GM18873 (cell line): ENCODE measurements at regions not wholly inside any gene's neighbourhood (a gene's known extent, or its start where the extent isn't known, plus 50 kb on each side); places are given as distances from the start of the nearest gene placed in this dataset.
"Not testable (repeated sequence)": the region's sequence is repeated elsewhere in the genome, so short reads cannot be mapped to it uniquely, and the experiment has no call there.

Source experiments
- ATAC-seq: cut with Tn5 transposase; IDR thresholded peaks from one replicate; pipeline ENCODE4 v1.9.1; 2021; ENCODE audit warnings: mild to moderate bottlenecking, moderate library complexity, moderate number of reproducible peaks; ENCODE audit not compliant: unreplicated experiment, low FRiP score

DNA sequence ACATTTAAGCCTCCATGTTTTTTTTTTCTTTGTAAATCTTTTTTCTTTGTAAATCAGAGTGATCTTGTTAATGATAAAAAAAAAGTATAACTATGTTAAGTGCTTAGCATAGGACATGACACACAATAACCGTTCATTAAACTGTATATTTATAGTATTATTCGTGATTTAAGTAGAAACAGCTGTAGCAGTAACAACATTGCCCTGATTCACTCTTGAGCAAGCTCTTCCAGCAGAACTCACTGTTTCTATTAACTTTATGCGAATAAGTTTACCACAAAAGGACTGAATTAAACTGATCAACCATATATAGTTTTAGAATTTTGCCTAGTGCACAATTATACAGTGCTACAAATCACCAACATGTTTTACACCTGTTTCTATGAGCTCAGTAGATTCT, 1338.0 kb upstream of the EYS start:
- no peak for ATAC-seq

DNA sequence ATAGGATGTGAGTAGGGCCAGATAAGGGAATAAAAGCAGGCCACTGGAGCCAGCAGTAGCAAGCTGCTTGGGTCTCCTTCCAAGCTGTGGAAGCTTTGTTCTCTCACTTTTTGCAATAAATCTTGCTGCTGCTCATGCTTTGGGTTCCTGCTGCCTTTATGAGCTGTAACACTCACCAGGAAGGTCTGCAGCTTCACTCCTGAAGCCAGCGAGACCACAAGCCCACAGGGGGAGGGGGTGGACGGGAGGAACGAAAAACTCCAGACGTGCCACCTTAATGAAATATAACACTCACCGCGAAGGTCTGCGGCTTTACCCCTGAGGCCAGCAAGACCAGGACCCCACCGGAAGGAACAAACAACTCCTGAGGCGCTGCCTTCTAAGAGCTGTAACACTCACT, 1324.4 kb upstream of the EYS start:
- no peak for ATAC-seq

DNA sequence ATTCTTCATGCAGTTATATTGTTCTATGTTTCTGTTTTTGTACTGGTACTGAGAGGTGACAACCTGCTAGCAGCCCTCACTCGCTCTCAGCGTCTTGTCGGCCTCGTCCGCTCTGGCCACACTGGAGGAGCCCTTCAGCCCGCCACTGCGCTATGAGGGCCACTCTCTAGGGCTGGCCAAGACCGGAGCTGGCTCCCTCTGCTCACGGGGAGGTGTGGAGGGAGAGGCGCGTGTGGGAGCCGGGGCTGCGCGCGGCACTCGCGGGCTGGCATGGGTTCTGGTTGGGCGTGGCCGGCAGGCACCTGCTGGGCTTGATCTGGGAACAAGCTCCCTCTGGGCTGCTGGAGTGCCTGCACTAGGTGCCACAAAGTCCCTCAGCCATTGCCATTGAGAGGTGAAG, 1323.8 kb upstream of the EYS start:
- no peak for ATAC-seq

DNA sequence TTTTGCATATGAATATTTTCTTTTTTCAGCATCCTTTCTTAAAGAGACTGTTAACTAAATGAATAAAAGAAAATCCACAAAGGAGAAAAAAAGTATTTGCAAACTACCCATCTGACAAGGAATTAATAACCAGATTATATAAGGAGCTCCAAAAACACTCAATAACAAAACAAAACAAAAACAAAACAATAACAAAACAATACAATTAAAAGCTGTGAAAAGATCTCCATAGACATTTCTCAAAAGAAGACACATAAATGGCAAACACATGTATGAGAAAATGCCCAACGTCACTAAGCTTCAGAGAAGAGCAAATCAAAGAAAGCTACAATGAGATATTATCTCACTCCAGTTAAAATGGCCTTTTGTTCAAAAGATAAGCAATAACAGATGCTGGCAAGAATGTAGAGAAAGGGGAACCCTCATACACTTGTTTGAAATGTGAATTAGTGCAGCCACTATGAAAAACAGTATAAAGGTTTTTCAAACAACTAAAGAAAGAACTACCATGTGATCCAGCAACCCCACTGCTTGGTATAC, 1310.0 kb upstream of the EYS start:
- ATAC-seq = no peak

DNA sequence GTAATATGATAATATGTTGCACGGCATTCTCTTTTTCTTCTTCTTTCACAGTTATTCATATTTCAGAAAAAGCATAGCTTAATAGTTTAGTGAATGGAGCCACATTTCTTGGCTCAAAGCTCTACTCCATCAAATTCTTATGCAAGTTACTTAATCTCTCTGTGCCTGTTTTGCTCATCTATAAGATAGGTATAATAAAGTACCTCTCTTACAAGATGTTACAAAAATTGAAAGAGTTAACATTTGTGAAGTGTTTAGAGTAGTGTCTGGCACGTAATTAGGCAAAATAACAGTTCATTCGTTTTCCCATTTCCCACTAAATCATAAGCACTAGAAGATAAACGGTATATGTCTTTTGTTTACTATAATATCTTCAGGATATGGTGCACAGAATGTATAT, 1304.4 kb upstream of the EYS start:
- ATAC-seq = no peak

DNA sequence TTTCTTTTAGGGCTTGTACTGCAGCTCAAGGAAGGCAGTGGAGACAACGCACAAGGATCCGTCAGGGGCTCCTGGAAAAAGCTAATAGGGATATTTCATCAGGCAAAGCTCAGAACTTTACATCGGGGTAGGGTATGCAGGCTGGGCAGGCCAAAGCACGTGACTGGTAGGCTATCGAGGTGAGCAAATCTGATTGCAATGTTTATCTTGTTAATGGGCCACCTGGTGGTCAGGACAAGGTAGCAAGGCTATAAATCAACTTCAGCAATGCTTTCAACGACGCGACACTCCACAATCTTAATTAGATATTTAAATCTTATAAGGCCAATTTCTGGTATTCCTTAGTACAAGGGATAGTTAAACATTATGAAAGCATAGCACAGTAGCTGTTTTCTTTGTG, 1302.8 kb upstream of the EYS start:
- ATAC-seq = no peak

DNA sequence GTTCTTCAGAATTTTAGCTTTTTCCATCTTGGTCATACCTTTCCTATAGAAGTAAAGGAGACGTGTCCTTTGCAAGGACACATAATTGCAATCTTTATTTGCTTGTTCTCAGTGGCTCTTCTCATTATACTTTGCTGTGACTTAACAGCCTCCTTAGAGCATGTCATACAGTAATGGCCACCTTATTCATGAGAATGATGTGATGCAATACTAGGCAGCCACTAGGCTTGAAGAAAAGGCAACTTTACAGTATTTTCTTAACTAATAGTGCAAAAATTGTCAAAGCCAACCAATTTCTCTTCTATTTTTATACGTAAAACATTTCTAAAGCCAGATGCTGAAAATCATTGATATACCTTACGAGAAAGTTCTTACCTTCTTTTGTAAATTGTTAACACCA, 1296.8 kb upstream of the EYS start:
- ATAC-seq = no peak

DNA sequence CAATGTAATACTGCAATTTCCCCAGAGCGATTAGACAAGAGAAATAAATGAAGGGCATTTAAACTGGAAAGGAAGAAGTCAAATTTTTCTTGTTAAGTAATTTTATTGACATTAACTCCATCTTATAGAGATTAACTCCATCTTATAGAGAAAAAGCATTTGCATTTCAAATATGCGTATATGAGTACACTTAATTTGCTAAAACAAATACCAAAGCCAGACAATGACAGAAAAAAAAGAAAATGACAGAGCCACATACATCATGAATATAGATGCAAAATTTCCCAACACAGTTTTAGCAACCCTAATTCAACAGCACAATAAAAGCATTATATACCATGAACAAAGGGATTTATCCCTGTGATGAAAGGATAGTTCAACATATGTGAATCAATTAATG, 1293.1 kb upstream of the EYS start:
- no peak for ATAC-seq

DNA sequence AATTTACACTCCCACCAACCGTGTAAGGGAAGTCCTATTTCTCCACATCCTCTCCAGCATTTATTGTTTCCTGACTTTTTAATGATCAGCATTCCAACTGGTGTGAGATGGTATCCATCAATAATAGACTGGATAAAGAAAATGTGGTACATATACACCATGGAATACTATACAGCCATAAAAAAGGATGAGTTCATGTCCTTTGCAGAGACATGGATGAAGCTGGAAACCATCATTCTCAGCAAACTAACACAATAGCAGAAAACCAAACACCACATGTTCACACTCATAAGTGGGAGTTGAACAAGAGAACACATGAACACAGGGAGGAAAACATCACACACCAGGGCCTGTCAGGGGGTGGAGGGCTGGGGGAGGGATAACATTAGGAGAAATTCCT, 1290.6 kb upstream of the EYS start:
- ATAC-seq = not testable (repeated sequence)

DNA sequence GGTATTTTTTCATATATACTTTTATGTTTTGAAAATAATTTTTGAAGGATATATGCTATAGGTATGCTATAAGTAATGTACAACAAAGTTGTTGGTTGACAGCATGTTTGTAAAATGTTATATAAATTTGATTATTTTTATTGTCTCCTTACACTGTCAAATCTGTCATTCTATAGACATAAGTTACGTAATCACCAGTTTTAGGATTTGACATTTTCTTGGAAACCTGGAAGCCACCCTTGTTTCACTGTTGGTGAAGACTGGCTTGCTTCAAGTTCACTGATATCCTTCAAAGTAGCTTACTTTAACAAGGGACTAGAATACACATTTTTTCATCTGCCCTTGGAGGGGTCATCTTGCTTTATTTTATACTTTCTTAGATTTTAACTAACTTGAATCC, 1288.6 kb upstream of the EYS start:
- no peak for ATAC-seq

DNA sequence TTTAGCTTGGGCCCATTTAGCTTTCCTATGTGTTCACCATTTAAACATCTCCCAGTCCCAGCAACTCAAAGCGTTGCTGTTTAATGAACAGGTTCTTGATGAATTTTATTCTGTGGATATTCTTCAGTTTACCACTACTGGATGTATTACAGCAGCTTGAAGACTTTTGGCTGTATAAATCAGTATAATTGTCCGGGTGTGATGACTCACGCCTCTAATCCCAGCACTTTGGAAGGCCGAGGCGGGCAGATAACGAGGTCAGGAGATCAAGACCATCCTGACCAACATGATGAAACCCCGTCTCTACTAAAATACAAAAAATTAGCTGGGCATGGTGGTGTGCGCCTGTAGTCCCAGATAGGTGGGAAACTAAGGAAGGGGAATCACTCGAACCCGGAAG, 1286.7 kb upstream of the EYS start:
- not testable (repeated sequence) for ATAC-seq

DNA sequence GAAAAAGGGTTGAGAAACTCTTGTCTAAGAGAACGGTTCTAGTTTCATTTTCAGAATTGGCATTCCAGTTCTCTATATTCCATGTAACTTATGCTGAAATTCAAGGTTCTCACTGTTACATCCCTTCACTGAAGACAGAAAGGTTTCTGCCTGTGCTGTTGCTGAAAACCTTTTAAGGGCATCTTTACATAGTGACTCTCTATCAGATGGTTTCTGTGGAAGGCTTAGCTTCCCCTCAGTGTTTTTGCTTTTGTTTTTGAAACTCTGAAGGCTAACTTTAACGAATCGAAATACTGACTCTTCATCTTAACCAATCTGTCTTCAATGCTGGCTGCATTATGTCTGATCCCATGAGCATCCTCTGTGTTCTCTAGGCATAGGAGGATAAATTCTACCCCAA, 1286.2 kb upstream of the EYS start:
- ATAC-seq = no peak

DNA sequence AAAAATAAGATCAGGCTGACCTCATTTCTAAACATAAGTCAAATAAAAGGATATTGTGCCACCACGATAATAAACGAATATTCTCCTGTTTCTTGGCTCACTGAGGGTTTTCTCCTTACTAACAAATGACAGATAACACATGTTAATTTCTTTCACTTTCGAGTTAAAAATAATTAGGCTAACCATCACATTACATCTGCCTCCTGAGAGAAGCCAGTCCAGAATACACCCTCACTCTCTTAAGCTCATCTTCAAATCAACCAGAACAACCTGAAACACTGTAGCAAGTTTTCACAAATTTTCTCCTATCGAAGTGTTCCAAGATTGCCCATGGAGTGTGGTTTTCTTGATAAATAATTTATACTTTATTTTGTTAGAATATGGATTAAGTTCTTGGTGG, 1285.6 kb upstream of the EYS start:
- no peak for ATAC-seq

DNA sequence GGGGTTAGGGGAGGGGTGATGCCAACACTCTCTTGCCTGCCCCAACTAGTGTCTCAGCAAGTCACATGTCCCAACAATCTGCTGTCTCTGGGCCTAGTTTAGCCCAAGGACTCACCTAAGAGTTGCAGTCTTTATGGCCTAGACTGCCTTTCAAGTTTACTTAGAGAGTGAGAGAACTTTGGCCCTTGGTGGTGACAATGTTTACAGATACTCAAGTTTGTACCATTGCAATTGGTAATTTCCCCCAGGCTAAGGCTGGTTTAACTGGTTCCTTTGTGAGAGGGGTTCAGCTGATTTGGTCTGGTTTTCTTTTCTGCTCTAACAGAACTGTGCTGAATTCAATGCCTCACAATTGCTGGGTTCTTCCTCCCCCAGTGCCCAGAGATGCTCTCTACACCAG, 1279.9 kb upstream of the EYS start:
- no peak for ATAC-seq

DNA sequence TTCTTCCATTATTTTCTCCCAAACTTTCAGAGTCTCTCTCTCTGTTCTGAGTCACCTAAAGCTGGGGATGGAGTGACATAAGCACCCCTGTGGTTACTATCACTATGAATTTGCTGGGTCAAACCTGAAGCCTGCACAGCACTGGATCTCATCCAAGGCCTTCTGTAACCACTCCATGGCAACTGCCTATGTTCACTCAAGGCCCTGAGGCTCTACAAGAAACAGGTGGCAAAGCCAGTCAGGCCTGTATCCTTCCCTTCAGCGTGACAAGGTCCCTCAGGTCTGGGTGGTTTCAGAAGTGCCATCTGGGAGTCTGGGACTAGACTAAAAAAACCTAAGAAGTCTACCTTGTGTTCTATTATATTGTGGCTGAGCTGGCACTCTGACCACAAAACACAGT, 1278.8 kb upstream of the EYS start:
- no peak for ATAC-seq

DNA sequence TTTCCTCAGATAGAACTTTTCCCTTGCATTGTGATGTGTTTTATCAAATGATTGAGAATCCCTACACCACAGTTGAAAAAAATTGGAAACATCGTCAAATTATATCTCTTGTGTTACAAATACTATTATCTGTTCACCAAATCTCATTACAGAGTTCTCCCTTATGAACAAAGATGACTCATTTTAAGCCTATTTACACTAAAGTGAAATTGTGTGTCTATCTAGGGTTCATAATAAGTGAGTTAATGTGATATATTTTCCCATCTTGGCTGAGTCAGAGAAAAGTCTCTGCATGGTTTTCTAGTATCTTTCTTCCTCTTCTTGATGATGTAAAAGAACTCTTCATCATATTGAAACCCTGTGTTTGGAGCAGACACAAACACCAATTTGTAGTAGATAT, 1263.3 kb upstream of the EYS start:
- ATAC-seq = no peak

DNA sequence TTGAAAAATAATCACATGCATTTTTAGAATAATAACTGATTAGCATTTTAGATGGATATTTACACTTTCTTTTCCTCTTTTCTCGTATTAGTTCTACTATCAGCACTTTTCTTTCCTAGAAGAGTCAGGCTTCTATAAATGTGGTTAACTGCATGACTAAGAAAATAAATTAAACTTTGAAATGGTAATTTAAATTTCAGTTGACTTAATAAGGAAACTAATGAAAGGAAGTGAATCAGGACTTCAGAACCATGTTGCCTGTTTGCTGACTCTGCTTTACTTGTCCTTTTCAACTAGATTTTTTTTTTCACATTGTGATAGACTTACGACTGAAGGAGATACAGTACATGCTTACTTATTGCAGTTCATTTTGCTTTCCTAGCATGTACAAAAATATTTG, 1258.2 kb upstream of the EYS start:
- ATAC-seq = no peak

DNA sequence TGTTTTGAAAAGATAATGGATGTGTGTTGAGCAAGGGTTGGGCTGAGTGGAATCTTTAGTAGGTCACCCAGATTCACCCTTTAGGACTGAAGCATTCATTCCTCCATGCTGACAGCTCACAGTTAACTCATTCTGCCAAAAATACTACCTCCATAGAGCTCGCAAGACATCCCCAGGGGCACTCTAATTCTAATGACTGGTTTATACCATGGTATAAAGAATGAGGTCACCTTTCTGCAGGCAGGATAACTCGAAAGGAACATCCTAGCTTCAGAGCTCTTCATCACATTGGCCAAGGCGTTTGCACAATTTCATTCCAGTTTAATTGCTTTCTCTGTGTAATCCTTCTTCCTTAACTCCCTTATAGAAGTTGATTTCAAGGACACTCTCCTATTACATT, 1257.2 kb upstream of the EYS start:
- no peak for ATAC-seq

DNA sequence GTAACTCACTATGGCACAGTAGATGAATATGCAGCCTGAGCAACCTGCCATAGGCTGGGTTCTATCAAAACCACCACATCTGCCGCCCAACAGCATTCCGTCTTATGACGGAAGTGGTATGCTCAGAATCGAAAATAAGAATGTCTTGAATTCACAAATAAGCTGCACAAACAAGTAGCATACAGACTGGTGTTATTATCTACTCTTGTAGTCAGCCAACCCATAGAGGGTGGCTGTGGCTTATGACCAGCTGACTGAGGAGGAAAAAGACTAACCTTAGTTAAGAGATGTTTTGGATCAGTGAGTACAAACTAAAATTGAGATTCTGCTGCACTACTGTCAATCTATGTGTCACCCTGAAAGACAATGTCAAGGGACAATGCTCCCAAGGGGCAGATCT, 1255.1 kb upstream of the EYS start:
- no peak for ATAC-seq

DNA sequence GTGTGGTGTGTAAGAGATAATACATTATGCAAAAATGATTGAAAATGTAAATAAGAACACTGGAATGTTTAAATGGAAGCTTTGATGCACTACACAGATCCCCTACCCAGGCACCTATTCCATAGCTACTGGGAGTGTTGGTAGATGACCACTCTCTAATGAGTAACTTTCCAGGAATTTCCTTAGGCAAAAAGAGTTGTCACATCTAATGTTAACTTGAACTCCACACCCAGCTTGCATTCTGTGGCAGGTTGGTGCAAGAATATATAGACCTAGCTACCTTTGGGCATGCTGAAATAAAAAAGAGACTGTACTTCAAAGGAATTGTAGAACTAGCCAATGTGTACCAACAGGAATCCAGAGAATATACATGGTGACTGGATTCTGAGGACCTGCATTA, 1254.2 kb upstream of the EYS start:
- no peak for ATAC-seq

DNA sequence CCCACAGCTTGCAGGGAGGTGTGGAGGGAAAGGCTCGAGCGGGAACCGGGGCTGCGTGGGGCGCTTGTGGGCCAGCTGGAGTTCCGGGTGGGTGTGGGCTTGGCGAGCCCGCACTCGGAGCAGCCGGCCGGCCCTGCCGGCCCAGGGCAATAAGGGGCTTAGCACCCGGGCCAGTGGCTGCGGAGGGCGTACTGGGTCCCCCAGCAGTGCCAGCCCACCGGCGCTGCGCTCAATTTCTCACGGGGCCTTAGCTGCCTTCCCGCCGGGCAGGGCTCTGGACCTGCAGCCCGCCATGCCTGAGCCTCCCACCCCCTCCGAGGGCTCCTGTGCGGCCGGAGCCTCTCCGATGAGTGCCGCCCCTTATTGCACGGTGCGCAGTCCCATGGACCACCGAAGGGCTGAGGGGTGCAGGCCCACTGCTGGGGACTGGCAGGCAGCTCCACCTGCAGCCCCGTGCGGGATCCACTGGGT, 1242.2 kb upstream of the EYS start:
- ATAC-seq = no peak

DNA sequence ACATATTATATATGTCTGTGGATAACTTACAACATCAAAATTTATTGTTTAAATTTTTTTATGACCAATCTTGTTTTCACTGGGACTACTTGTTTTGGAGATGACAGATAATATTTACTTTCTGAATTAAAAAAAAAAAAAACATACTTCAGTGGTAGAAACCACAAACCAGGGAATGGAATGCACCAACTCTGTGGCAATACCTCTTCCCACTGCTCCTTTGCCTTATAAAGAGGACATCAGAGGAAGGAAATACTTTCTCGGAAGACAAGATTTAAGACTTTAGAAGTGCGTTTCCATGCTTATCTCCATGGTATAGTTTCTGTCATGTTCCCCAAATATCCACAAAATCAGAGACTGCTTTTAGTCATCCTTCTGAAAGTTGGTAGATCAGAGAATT, 1241.1 kb upstream of the EYS start:
- no peak for ATAC-seq

DNA sequence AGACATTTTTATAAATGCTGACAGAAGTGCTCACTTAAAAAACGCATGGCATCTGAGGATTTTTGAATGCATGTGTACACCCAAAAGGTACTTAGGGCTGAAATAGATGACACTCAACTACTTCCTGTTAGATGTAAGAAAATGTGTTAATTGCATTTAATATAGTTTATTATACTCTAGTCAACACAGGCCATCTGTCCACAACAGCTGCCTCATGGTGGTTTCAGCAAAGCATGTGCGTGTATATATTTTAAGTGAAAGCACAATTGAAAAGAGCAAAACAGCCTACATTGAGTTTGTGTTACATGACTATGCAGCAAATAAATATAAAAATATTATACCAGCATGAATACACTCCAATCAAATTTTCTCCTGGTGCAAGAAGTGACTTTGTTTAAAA, 1233.0 kb upstream of the EYS start:
- no peak for ATAC-seq
